ENCODE measurements at regions not wholly inside any gene's neighbourhood (a gene's known extent, or its start where the extent isn't known, plus 50 kb on each side); places are given as distances from the start of the nearest gene placed in this dataset.

DNA sequence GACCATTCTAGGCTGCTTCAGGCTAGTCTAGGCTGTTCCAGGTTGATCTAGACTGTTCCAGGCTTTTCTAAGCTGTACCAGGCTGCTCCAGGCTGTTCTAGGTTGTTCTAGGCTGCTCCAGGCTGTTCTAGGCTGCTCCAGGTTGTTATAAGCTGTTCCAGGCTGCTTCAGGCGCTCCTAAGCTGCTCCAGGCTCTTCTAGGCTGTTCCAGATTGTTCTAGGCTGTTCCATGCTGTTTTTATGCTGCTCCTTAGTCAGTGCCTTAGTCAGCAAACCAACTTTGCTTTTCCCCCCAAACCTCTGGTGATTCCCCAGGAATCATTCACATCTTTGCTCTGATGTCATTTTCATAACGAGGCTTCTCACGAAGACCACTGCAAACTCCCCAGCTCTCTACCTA lies 171.4 kb upstream of the GALNT2 start:
- TF ChIP-seq EZH2 (IDR thresholded peaks at IDR 0.05; ENCODE audit: low read length) = no peak
- TF ChIP-seq, protein P1, sequence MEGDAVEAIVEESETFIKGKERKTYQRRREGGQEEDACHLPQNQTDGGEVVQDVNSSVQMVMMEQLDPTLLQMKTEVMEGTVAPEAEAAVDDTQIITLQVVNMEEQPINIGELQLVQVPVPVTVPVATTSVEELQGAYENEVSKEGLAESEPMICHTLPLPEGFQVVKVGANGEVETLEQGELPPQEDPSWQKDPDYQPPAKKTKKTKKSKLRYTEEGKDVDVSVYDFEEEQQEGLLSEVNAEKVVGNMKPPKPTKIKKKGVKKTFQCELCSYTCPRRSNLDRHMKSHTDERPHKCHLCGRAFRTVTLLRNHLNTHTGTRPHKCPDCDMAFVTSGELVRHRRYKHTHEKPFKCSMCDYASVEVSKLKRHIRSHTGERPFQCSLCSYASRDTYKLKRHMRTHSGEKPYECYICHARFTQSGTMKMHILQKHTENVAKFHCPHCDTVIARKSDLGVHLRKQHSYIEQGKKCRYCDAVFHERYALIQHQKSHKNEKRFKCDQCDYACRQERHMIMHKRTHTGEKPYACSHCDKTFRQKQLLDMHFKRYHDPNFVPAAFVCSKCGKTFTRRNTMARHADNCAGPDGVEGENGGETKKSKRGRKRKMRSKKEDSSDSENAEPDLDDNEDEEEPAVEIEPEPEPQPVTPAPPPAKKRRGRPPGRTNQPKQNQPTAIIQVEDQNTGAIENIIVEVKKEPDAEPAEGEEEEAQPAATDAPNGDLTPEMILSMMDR (optimal IDR thresholded peaks at IDR 0.05 in 1 of 3, IDR thresholded peaks at IDR 0.05 in 1 of 3, conservative IDR thresholded peaks at IDR 0.05 in 1 of 3; ENCODE audit: extremely low read depth in 1 of 3, insufficient read depth in 2 of 3, low read length in 3 of 3) = no peak

DNA sequence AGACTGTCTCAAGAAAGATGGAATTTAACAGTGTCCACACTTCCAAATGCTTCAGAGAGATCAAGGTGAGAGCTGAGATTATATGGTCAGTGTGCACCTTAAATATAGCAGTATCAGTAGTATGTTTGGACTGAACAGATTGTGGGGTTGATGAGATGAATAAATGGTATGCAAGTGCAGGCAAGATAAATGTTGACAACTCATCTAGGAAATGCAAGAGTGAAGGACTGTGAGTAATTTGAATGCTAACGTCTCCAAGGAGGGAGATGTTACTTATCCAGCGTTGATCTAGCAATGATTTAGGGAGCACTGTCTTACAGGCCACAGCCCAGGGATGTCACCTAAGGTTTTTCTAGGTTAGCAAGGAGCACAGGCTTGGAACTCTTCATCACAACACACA lies 170.7 kb upstream of the GALNT2 start:
- no peaks in the 10 kb centered on the region for H3K79me2 ChIP-seq (ENCODE audit: control insufficient read depth, insufficient read depth, low read length)
- no peaks in the 10 kb centered on the region for H4K20me1 ChIP-seq (ENCODE audit: control insufficient read depth, extremely low read depth, insufficient read depth, low read length)
- TF ChIP-seq, protein P1 (optimal IDR thresholded peaks at IDR 0.05 in 1 of 3, IDR thresholded peaks at IDR 0.05 in 1 of 3, conservative IDR thresholded peaks at IDR 0.05 in 1 of 3; ENCODE audit: extremely low read depth in 1 of 3, insufficient read depth in 2 of 3, low read length in 3 of 3) = no peak
- no peak for TF ChIP-seq EZH2 (IDR thresholded peaks at IDR 0.05; ENCODE audit: low read length)
- H3K27ac ChIP-seq (ENCODE audit: control insufficient read depth, insufficient read depth, low read length) = no peak overlapping the region
- H3K9me3 ChIP-seq (ENCODE audit: control insufficient read depth, low read depth, low read length) = no peaks in the 10 kb centered on the region
- H3K4me3 ChIP-seq (ENCODE audit: control insufficient read depth in 2 of 3, extremely low read depth in 1 of 3, insufficient read depth in 2 of 3, low read depth in 1 of 3, low read length in 3 of 3) = no peak overlapping the region
- H3K27me3 ChIP-seq (ENCODE audit: control insufficient read depth, extremely low read depth, insufficient read depth, low read length) = no peaks in the 10 kb centered on the region
- no peaks in the 10 kb centered on the region for H3K36me3 ChIP-seq (ENCODE audit: control insufficient read depth in 2 of 2, extremely low read depth in 1 of 2, insufficient read depth in 2 of 2, low read length in 2 of 2)
- FAIRE-seq (peak; percentile 91), DNase-seq (ENCODE audit: low read depth, low spot score) (no peak)
- peaks cover 30% of the 10 kb centered on the region for H3K4me1 ChIP-seq (ENCODE audit: control insufficient read depth, extremely low read depth, insufficient read depth, low read length)
- H3K4me2 ChIP-seq (ENCODE audit: control insufficient read depth, extremely low read depth, insufficient read depth, low read depth, low read length) = no peak overlapping the region
- dilution Hi-C loops (cut with MboI; ENCODE audit: extremely low pct_ligation_motif_present, low sequenced_read_pairs) = no loop called here
- no peak overlapping the region for H2AFZ ChIP-seq (ENCODE audit: control insufficient read depth, low read length)
- H3K9ac ChIP-seq (ENCODE audit: control insufficient read depth, extremely low read depth, insufficient read depth, low read length) = no peak overlapping the region
- H3K9me1 ChIP-seq (ENCODE audit: control insufficient read depth, extremely low read depth, insufficient read depth, low read length) = peaks cover 6% of the 10 kb centered on the region

More for the DNA sequence above, 171.4 kb upstream of the GALNT2 start:
- H4K20me1 ChIP-seq (ENCODE audit: control insufficient read depth, extremely low read depth, insufficient read depth, low read length) = no peaks in the 10 kb centered on the region
- H3K27ac ChIP-seq (ENCODE audit: control insufficient read depth, insufficient read depth, low read length) = no peak overlapping the region
- FAIRE-seq (no peak), DNase-seq (ENCODE audit: low read depth, low spot score) (no peak)
- no peaks in the 10 kb centered on the region for H3K9me3 ChIP-seq (ENCODE audit: control insufficient read depth, low read depth, low read length)
- no peak overlapping the region for H3K4me2 ChIP-seq (ENCODE audit: control insufficient read depth, extremely low read depth, insufficient read depth, low read depth, low read length)
- peaks cover 30% of the 10 kb centered on the region for H3K4me1 ChIP-seq (ENCODE audit: control insufficient read depth, extremely low read depth, insufficient read depth, low read length)
- H3K79me2 ChIP-seq (ENCODE audit: control insufficient read depth, insufficient read depth, low read length) = no peaks in the 10 kb centered on the region
- dilution Hi-C loops (cut with MboI; ENCODE audit: extremely low pct_ligation_motif_present, low sequenced_read_pairs) = no loop called here
- peaks cover 6% of the 10 kb centered on the region for H3K9me1 ChIP-seq (ENCODE audit: control insufficient read depth, extremely low read depth, insufficient read depth, low read length)
- no peak overlapping the region for H3K9ac ChIP-seq (ENCODE audit: control insufficient read depth, extremely low read depth, insufficient read depth, low read length)
- no peak overlapping the region for H3K4me3 ChIP-seq (ENCODE audit: control insufficient read depth in 2 of 3, extremely low read depth in 1 of 3, insufficient read depth in 2 of 3, low read depth in 1 of 3, low read length in 3 of 3)
- H3K36me3 ChIP-seq (ENCODE audit: control insufficient read depth in 2 of 2, extremely low read depth in 1 of 2, insufficient read depth in 2 of 2, low read length in 2 of 2) = no peaks in the 10 kb centered on the region
- no peaks in the 10 kb centered on the region for H3K27me3 ChIP-seq (ENCODE audit: control insufficient read depth, extremely low read depth, insufficient read depth, low read length)
- H2AFZ ChIP-seq (ENCODE audit: control insufficient read depth, low read length) = no peak overlapping the region

Data from keratinocyte (primary cell).